WERI-Rb-1 (cell line): ENCODE measurements at regions not wholly inside any gene's neighbourhood (a gene's known extent, or its start where the extent isn't known, plus 50 kb on each side); places are given as distances from the start of the nearest gene placed in this dataset.

Experiments used
- DNase-seq: peaks from one replicate; pipeline ENCODE4 v3.0.0-alpha.2; 2020
- H3K27ac ChIP-seq: fragments of 250-450 bp; sonication (Bioruptor Pico); 2 replicates; pipeline ENCODE4 v1.5.1; 2020; ENCODE audit warnings: mild to moderate bottlenecking, moderate library complexity
- H3K27me3 ChIP-seq: fragments of 250-450 bp; sonication (Bioruptor Pico); 2 replicates; pipeline ENCODE4 v1.5.1; 2021; ENCODE audit warnings: mild to moderate bottlenecking, low read depth, moderate library complexity; ENCODE audit not compliant: insufficient read depth, severe bottlenecking
- H3K36me3 ChIP-seq: fragments of 250-450 bp; sonication (Bioruptor Pico); 2 replicates; pipeline ENCODE4 v1.5.1; 2020; ENCODE audit warnings: mild to moderate bottlenecking, moderate library complexity
- H3K4me3 ChIP-seq: 2 replicates; pipeline ENCODE4 v1.5.1; 2011; ENCODE audit warnings: low read depth, mild to moderate bottlenecking, control low read depth, low read length
- H3K9me3 ChIP-seq: fragments of 250-450 bp; sonication (Bioruptor Pico); 2 replicates; pipeline ENCODE4 v1.5.1; 2021; ENCODE audit warnings: mild to moderate bottlenecking, moderate library complexity; ENCODE audit not compliant: severe bottlenecking
- CTCF ChIP-seq: IDR thresholded peaks from 2 replicates; pipeline ENCODE4 v1.5.1; 2011; ENCODE audit warnings: low read depth, mild to moderate bottlenecking, control low read depth, inconsistent platforms, low read length

- H3K27ac ChIP-seq = no peak overlapping the region
- H3K4me3 ChIP-seq = no peak overlapping the region
- no peak for DNase-seq
- no peaks in the 10 kb centered on the region for H3K27me3 ChIP-seq
- H3K36me3 ChIP-seq = no peaks in the 10 kb centered on the region
- no peaks in the 10 kb centered on the region for H3K9me3 ChIP-seq
- no peak for TF ChIP-seq CTCF
Measured at GRCh38 chr16:65406116-65406515, 284.3 kb upstream of the CDH11 start.

GRCh38 chr16:65394281-65394680 lies 272.4 kb upstream of the CDH11 start:
- H3K36me3 ChIP-seq = no peaks in the 10 kb centered on the region
- H3K9me3 ChIP-seq = no peaks in the 10 kb centered on the region
- DNase-seq = no peak
- no peak overlapping the region for H3K27ac ChIP-seq
- H3K4me3 ChIP-seq = no peak overlapping the region
- no peaks in the 10 kb centered on the region for H3K27me3 ChIP-seq
- TF ChIP-seq CTCF = no peak

GRCh38 chr16:65392806-65393565 lies 271.1 kb upstream of the CDH11 start:
- H3K36me3 ChIP-seq = no peaks in the 10 kb centered on the region
- peaks cover 4% of the 10 kb centered on the region for H3K9me3 ChIP-seq
- no peak for DNase-seq
- H3K4me3 ChIP-seq = no peak overlapping the region
- H3K27ac ChIP-seq = no peak overlapping the region
- no peak for TF ChIP-seq CTCF
- no peaks in the 10 kb centered on the region for H3K27me3 ChIP-seq

- no peak for DNase-seq
- Histone ChIP-seq H3K4me3 (no peak overlapping the region), H3K27me3 (no peaks in the 10 kb centered on the region), H3K36me3 (no peaks in the 10 kb centered on the region), H3K27ac (no peak overlapping the region), H3K9me3 (peaks cover 6% of the 10 kb centered on the region)
- TF ChIP-seq CTCF = no peak
Measured at GRCh38 chr16:65388592-65388991, 266.7 kb upstream of the CDH11 start.

GRCh38 chr16:65386672-65387071 lies 264.8 kb upstream of the CDH11 start:
- DNase-seq = no peak

More at GRCh38 chr16:65386672-65387071, 264.8 kb upstream of the CDH11 start:
- H3K4me3 ChIP-seq = no peak overlapping the region
- no peak for TF ChIP-seq CTCF
- H3K9me3 ChIP-seq = peaks cover 6% of the 10 kb centered on the region
- no peaks in the 10 kb centered on the region for H3K36me3 ChIP-seq
- no peak overlapping the region for H3K27ac ChIP-seq
- H3K27me3 ChIP-seq = no peaks in the 10 kb centered on the region
